H1 (cell line): ENCODE measurements at regions not wholly inside any gene's neighbourhood (a gene's known extent, or its start where the extent isn't known, plus 50 kb on each side); places are given as distances from the start of the nearest gene placed in this dataset.

Source experiments
- BRCA1 ChIP-seq: IDR thresholded peaks from 2 replicates; pipeline ENCODE4 v1.6.1; 2012; ENCODE audit warnings: low read depth, low read length, improper control_type of control experiment
- CHD7 ChIP-seq: fragments of 300-600 bp; sonication (generic); IDR thresholded peaks from 2 replicates; pipeline ENCODE4 v1.7.1; 2012; ENCODE audit warnings: low read length, moderate library complexity, mild to moderate bottlenecking, inconsistent platforms; ENCODE audit not compliant: insufficient replicate concordance
- CTCF ChIP-seq, 3 experiments: IDR thresholded peaks; 1 replicate in 2 of 3; 2 replicates in 1 of 3; pipeline versions ENCODE4 v1.5.1 to v1.6.1; 2011; ENCODE audit warnings: low read length in 3 of 3, mild to moderate bottlenecking in 3 of 3, inconsistent platforms in 2 of 3, low read depth in 1 of 3, moderate library complexity in 1 of 3; ENCODE audit not compliant: insufficient read depth in 1 of 3; ENCODE audit errors: control extremely low read depth in 1 of 3
- EGR1 ChIP-seq: IDR thresholded peaks from 2 replicates; pipeline ENCODE4 v1.6.1; 2011; ENCODE audit warnings: low read depth, low read length, borderline replicate concordance
- FOSL1 ChIP-seq: IDR thresholded peaks from 2 replicates; pipeline ENCODE4 v1.6.1; 2011; ENCODE audit warnings: mild to moderate bottlenecking, low read depth, low read length, moderate library complexity; ENCODE audit not compliant: insufficient read depth
- JUN ChIP-seq: IDR thresholded peaks from 2 replicates; pipeline ENCODE4 v1.6.1; 2011; ENCODE audit warnings: low read depth, mild to moderate bottlenecking, improper control_type of control experiment, low read length
- SP1 ChIP-seq: IDR thresholded peaks from 2 replicates; pipeline ENCODE4 v1.6.1; 2011; ENCODE audit warnings: low read depth, low read length
- TCF12 ChIP-seq: IDR thresholded peaks from 2 replicates; pipeline ENCODE4 v1.6.1; 2011; ENCODE audit warnings: low read depth, mild to moderate bottlenecking, low read length

- no peak for TF ChIP-seq CHD7
- TF ChIP-seq FOSL1 = no peak
- TF ChIP-seq TCF12 = no peak
- TF ChIP-seq CTCF (IDR thresholded peaks at IDR 0.05; ENCODE audit: control extremely low read depth in 1 of 3, insufficient read depth in 1 of 3, low read depth in 1 of 3, low read length in 3 of 3) = no peak
- no peak for TF ChIP-seq SP1
- TF ChIP-seq EGR1 = no peak
- TF ChIP-seq JUN = no peak
- no peak for TF ChIP-seq BRCA1
Observed at GRCh38 chr10:59102394-59102793, 74.0 kb upstream of the PHYHIPL start (continued).
